ENCODE measurements at regions not wholly inside any gene's neighbourhood (a gene's known extent, or its start where the extent isn't known, plus 50 kb on each side); places are given as distances from the start of the nearest gene placed in this dataset.

DNA sequence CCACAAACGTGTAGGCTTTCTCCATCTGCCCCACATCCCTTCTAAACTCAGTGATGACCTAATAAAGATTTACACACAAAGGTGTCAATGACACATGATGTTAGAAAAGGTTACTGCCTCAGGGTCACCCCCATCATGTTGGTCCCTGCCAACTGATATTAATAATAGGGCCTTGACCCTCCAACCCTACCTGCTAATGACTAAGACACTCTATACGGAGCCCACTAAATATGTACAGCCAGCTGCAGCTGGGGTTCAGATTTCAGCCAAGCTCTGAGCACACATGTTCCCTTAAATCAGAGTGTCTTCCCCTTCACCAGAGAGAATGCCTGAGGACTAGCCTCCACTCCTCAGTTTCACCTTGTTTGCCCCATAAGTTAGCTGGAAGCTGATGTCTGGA, 67.4 kb upstream of the SNRPB2 start:
- Histone ChIP-seq H3K36me3 (replicated peaks in 1 of 2; ENCODE audit: control extremely low read depth in 1 of 2, control insufficient read depth in 1 of 2, extremely low read depth in 1 of 2, insufficient read depth in 2 of 2, low read length in 1 of 2) (no peaks in the 10 kb centered on the region), H3K4me1 (ENCODE audit: control insufficient read depth in 2 of 2, insufficient read depth in 2 of 2, low read length in 2 of 2) (no peaks in the 10 kb centered on the region), H4K20me1 (ENCODE audit: control insufficient read depth, insufficient read depth, low read length, poor library complexity, severe bottlenecking) (no peaks in the 10 kb centered on the region), H3K9me3 (ENCODE audit: control extremely low read depth in 1 of 3, control insufficient read depth in 2 of 3, insufficient read depth in 1 of 3, low read length in 2 of 3) (peaks cover 0 to 4% (median 0%) of the 10 kb centered on the region in 3 donors), H2AFZ (ENCODE audit: insufficient read depth, low read depth, low read length, poor library complexity, severe bottlenecking) (no peak overlapping the region), H3K9ac (ENCODE audit: low read length) (no peak overlapping the region), H3K27ac (ENCODE audit: low read length in 2 of 2) (no peak overlapping the region), H3K79me2 (ENCODE audit: control insufficient read depth, insufficient read depth, low read length) (no peaks in the 10 kb centered on the region), H3K4me3 (ENCODE audit: control extremely low read depth in 1 of 5, extremely low read depth in 1 of 5, insufficient read depth in 1 of 5, low read depth in 2 of 5, low read length in 4 of 5) (no peak overlapping the region), H3K27me3 (replicated peaks in 1 of 4; ENCODE audit: control extremely low read depth in 1 of 4, control insufficient read depth in 3 of 4, insufficient read depth in 4 of 4, low read length in 3 of 4) (peaks cover 0 to 6% (median under 1%) of the 10 kb centered on the region in 4 experiments), H3K4me2 (replicated peaks; ENCODE audit: low read depth, low read length, poor library complexity, severe bottlenecking) (no peak overlapping the region)
- H3K4me1 Mint-ChIP-seq, result no peaks in the 10 kb centered on the region
- ATAC-seq (ENCODE audit: low read depth) (no peak), DNase-seq (no peak)
- H3K27me3 Mint-ChIP-seq, result peaks cover 23% of the 10 kb centered on the region
- ChIA-PET POLR2A (interaction anchor here (0.6 kb wide), 1 partner anchor 850 kb away, joined by 3 read pairs; no protein-coding TSS in a partner anchor), CTCF (no interaction called here)
- no peak overlapping the region for H3K27ac Mint-ChIP-seq
- intact Hi-C loops (cut with micrococcal nuclease), result no loop called here
- H3K4me3 Mint-ChIP-seq, result no peak overlapping the region
- 80% methylated on average over 2 of the region's 2 CpGs for WGBS (ENCODE audit: insufficient coverage)
- no peaks in the 10 kb centered on the region for H3K9me3 Mint-ChIP-seq (ENCODE audit: insufficient read depth)
- TF ChIP-seq, protein P1, sequence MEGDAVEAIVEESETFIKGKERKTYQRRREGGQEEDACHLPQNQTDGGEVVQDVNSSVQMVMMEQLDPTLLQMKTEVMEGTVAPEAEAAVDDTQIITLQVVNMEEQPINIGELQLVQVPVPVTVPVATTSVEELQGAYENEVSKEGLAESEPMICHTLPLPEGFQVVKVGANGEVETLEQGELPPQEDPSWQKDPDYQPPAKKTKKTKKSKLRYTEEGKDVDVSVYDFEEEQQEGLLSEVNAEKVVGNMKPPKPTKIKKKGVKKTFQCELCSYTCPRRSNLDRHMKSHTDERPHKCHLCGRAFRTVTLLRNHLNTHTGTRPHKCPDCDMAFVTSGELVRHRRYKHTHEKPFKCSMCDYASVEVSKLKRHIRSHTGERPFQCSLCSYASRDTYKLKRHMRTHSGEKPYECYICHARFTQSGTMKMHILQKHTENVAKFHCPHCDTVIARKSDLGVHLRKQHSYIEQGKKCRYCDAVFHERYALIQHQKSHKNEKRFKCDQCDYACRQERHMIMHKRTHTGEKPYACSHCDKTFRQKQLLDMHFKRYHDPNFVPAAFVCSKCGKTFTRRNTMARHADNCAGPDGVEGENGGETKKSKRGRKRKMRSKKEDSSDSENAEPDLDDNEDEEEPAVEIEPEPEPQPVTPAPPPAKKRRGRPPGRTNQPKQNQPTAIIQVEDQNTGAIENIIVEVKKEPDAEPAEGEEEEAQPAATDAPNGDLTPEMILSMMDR (IDR thresholded peaks at IDR 0.05), result no peak
- TF ChIP-seq EZH2 (IDR thresholded peaks at IDR 0.05; ENCODE audit: borderline replicate concordance, insufficient read depth, low read depth, low read length, poor library complexity, severe bottlenecking), result no peak

DNA sequence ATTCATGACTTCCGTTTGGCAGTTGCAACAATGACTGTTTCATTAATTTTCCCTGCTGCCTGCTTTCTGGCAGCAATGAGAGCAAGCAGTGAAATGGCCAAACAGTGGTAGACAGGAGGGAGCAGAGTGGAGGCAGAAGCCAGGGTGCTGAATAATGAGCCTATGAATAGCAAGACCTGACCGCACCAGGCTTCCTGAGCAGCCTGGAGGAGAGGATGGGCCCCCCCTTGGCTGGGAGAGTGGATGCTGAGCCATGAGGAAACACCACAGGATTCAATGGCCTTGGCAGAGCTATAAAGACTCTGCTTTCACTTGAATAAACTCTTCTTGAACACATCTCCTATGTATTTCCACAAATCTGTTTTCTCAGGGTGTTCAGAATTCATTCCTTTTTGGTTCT, 68.1 kb upstream of the SNRPB2 start:
- Histone ChIP-seq H3K27me3 (replicated peaks in 1 of 4; ENCODE audit: control extremely low read depth in 1 of 4, control insufficient read depth in 3 of 4, insufficient read depth in 4 of 4, low read length in 3 of 4) (peaks cover 0 to 6% (median under 1%) of the 10 kb centered on the region in 4 experiments), H3K4me2 (replicated peaks; ENCODE audit: low read depth, low read length, poor library complexity, severe bottlenecking) (no peak overlapping the region), H3K36me3 (replicated peaks in 1 of 2; ENCODE audit: control extremely low read depth in 1 of 2, control insufficient read depth in 1 of 2, extremely low read depth in 1 of 2, insufficient read depth in 2 of 2, low read length in 1 of 2) (no peaks in the 10 kb centered on the region), H3K9me3 (ENCODE audit: control extremely low read depth in 1 of 3, control insufficient read depth in 2 of 3, insufficient read depth in 1 of 3, low read length in 2 of 3) (peaks cover 0 to under 1% (median 0%) of the 10 kb centered on the region in 3 donors), H2AFZ (ENCODE audit: insufficient read depth, low read depth, low read length, poor library complexity, severe bottlenecking) (no peak overlapping the region), H3K27ac (ENCODE audit: low read length in 2 of 2) (no peak overlapping the region), H3K4me1 (ENCODE audit: control insufficient read depth in 2 of 2, insufficient read depth in 2 of 2, low read length in 2 of 2) (no peaks in the 10 kb centered on the region), H3K79me2 (ENCODE audit: control insufficient read depth, insufficient read depth, low read length) (no peaks in the 10 kb centered on the region), H3K9ac (ENCODE audit: low read length) (no peak overlapping the region), H4K20me1 (ENCODE audit: control insufficient read depth, insufficient read depth, low read length, poor library complexity, severe bottlenecking) (no peaks in the 10 kb centered on the region), H3K4me3 (ENCODE audit: control extremely low read depth in 1 of 5, extremely low read depth in 1 of 5, insufficient read depth in 1 of 5, low read depth in 2 of 5, low read length in 4 of 5) (no peak overlapping the region)
- H3K9me3 Mint-ChIP-seq (ENCODE audit: insufficient read depth), result no peaks in the 10 kb centered on the region
- no peak overlapping the region for H3K4me3 Mint-ChIP-seq
- ATAC-seq (ENCODE audit: low read depth), result no peak
- no peak for DNase-seq
- intact Hi-C loops (cut with micrococcal nuclease), result no loop called here
- ChIA-PET CTCF (no interaction called here), POLR2A (no interaction called here)
- 10% methylated on average over 1 of the region's 2 CpGs for WGBS (ENCODE audit: insufficient coverage)
- H3K4me1 Mint-ChIP-seq, result no peaks in the 10 kb centered on the region
- TF ChIP-seq, protein P1 (IDR thresholded peaks at IDR 0.05), result no peak
- TF ChIP-seq EZH2 (IDR thresholded peaks at IDR 0.05; ENCODE audit: borderline replicate concordance, insufficient read depth, low read depth, low read length, poor library complexity, severe bottlenecking), result no peak
- peaks cover 23% of the 10 kb centered on the region for H3K27me3 Mint-ChIP-seq
- H3K27ac Mint-ChIP-seq, result no peak overlapping the region
